GM21528 (cell line): ENCODE measurements at regions not wholly inside any gene's neighbourhood (a gene's known extent, or its start where the extent isn't known, plus 50 kb on each side); places are given as distances from the start of the nearest gene placed in this dataset.

ENCODE experiments used
- ATAC-seq: cut with Tn5 transposase; IDR thresholded peaks from one replicate; pipeline ENCODE4 v1.9.1; 2021; ENCODE audit warnings: mild to moderate bottlenecking, moderate library complexity; ENCODE audit not compliant: unreplicated experiment, low FRiP score

DNA sequence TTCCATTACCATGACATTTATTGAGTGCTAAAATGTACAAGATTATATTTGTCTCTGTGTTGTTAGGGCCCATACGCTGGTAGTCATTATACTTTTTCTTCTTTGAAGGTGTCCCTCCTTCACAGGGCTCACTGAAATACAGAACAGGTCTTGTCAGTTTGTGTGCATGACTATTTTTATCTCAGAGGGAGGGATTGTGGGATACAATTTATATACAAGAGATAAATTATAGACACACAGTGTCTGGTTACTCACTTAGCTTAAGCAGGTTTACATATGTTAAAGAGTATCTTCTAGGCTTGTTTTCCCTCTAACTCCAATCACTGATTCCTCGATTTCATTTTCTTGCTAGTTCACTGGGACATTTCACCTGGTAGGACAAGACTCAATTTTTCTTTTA lies 143.3 kb upstream of the GUCY1A1 start:
- ATAC-seq: no peak

DNA sequence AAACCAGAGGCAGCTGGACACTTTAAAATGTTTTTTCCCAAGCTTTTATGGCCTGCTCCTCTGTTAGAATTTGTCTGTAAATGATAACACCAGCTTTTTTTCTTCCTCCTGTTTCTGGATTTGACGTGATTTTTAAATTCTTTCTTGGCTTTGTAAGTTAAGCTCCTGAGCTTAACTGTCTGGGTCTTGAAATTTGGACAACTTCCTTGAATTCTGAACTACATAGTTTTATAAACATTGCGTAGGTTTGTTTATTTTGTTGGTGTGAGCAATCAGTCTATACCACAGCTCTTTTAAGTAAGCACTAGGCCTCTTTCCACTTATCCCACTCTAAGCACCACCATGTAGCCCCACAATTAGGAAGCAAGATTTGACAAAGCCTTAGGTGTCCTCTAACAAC lies 144.4 kb upstream of the GUCY1A1 start:
- ATAC-seq: no peak

DNA sequence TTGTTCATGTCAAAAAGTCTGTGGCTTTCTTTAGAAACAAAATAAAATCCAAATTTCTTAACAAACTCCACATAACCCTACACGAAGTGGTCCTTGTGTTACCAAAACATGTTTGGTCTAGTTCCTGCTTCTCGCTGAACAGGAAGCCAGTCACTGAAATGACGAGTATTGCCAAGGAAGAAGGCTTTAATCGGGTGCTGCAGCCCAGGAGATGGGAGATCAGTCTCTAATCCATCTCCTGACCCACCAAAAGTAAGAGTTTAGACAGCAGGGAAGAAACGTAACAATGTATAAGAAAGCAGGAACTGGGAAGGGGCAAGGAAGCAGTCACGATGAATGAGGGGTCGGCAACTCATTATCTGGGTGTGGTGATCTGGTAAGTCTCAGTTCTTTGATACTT lies 144.6 kb upstream of the MAP9 start:
- ATAC-seq: no peak

DNA sequence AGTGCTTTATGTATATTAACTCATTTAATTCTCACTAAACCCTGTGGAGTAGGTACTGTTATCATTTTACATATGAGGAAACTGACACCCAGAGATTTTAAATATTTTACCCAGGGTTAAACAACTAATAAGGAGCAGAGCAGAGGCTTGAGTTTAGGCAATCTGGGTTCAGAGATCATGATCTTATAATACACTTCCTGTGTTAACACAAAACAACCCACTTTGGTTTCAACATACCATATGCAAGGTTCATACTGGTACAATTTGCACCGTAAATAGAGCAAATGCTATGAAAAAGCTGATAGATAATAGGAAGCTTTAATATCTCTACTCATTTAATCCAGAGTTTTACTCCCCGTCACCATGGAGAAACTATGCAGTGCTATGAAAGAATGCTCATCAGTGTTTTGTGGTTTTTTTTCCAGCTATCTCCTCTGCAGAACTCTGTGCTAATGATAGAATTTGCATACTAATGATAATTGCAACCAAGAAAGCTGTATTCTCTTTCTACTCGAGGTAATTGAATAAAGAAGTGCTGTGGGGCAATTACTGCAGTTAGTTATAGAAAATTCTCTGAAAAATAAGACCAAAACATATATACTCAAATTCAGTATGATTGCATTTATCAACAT lies 138.8 kb upstream of the MAP9 start:
- ATAC-seq: no peak

DNA sequence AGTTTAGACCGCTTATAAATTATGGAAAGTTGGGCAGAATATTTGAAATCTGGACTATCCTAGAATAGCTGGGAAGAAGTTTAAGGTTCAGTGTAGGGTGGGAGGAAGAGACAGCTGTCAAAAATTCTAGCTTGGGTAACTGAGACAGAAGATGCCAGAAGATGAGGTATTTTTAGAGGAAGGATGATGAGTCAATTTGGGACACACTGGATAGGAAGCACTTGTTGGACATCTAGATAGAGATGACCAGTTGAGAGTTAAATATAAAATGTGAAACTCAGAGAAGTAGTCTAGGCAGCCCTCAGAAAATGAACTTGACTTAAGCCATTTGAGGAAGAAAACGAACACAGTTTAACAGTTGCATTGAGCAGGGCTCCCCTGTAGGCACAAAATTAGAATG lies 137.9 kb upstream of the MAP9 start:
- ATAC-seq: no peak

DNA sequence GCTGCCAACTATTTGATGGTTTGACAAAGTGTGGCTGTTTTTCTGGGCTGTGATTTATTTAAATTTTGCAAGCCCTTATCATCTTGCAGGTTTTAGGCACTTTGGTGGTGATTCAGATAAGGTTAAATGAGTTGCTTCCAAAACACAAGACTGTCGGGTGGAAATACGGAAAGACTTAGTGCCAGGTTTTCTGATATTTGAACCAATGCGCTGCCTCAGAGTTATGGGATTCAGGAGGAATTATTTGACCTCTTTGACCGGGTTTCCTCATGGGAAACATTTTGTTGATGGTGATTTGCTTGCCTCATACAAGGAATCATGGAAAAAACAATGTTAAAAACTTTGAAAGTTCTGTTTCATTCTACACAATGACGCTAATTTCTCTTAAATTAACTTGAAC lies 136.1 kb upstream of the MAP9 start:
- ATAC-seq: no peak

DNA sequence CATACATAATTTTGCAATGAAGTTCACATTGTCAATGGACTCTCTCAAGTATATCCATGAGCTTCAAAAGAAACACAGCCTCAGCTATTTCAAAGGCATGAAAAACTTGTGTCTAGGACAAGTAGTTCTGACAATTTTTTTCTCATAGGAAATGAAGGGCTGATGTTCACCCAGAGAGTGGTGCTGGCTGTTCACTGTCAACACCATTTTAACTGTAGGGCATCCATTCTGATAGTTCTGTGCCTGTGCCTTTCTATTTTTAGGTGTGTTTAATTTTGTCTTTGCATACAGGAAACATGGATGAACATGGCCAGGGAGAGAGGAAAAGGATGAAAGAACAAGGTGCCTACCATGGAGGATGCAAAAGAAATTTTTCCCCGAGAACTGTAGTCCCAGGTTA lies 135.3 kb upstream of the MAP9 start:
- ATAC-seq: no peak

DNA sequence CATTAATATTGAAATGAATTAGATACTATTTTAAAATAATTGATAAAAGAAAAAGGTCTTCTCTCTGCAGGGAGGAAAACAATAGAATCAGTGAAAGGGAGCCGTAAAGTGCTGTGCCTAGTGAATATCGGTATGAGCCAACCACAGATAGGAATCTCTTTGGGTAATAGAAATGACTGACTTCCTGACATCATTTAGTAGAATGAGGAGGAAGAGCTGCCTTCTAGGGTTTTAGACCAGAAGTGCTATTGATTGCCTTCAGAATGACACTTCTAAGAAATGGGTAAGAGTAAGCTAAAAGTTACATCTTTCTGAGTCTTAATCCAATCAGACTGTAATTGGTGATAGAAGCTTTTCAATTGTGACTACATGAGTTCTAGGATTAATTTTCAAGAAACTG lies 134.0 kb upstream of the MAP9 start:
- no peak for ATAC-seq

DNA sequence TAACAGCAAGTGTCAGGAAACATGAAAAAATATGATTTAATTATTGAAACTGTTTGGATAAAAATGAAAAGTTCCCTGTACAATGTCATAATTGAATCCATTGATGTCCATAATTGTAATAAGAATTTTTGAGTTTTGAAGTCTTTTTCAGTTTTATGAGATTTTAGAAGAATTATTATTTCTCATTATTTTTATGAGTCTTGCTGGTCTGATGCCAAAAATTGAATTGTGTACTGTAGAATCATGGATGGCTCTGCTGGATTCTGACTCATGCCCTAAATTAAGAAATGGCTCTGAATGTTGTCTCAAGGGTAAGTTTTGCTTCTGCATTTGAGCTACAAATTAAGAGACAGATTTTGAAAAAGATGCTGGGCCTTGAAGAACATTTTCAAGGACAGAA lies 132.8 kb upstream of the MAP9 start:
- no peak for ATAC-seq

DNA sequence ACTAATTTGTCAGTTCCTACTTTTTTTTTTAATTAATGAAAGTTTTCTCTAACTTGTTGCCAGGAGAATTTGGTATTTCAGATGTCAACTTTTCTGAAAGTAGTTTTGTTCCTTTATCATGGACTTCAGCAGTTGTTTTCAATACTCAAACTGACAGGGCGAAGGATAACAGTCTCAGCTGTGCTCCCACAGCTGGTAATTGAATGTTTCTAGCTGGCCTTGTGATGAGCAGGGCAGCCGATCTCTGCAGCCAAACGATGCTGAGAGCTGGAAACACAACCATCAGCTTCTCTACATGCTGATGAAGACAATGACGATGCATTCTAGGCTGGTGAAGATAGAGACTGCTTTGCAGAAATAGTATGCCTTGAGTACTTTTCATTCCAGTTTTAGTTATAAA lies 130.0 kb upstream of the MAP9 start:
- ATAC-seq: no peak

DNA sequence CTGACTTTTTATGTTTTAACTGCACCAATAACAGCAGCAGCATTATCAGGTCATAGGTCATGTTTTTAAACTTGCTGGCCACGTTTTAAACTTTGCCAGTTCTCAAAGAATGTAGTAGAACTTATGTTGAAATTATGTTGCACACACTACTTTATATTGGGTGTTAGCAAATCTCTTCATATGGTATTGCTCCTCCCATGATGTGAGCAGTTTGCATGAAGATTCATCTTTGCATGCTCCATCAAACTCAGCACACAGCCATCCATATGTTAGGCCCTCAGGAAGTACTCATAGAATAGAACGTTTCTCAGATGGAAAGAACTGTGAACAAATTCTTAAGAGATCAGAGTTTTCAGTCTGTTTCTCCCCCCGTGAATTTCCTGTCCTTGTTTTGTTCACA lies 128.6 kb upstream of the MAP9 start:
- no peak for ATAC-seq

DNA sequence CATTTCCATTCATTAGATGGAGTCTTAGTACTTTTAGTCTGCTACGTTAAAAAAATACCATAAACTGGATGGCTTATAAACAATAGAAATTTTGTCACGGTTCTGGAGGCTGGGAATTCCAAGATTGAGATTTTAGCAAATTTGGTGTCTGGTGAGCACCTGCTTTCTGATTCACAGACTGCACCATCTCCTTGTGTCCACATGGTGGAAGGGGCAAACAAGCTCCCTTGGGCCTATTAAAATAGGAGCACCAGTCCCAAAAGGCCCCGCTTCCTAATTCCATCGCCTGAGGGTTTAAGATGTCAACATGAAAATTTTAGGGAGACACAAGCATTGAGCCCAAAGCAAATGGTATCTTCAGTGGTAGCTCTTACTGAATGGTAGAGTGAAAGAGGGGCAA lies 120.5 kb upstream of the MAP9 start:
- ATAC-seq: no peak

DNA sequence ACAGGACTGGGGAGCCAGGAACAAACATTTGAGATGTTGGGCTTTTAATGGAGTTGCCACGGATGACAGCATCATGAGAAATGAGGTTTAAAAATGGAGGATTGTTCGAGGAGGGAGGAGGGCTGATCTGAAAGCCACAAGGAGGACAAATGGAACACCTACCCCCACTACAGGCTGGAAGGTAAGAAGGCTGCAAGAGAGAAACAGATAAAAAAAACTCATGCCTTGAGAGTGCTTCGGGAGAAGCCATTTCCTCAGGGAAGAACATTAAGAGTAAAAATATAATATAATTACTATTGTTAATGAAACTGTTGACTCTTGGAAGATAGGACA lies 119.5 kb upstream of the MAP9 start:
- no peak for ATAC-seq

DNA sequence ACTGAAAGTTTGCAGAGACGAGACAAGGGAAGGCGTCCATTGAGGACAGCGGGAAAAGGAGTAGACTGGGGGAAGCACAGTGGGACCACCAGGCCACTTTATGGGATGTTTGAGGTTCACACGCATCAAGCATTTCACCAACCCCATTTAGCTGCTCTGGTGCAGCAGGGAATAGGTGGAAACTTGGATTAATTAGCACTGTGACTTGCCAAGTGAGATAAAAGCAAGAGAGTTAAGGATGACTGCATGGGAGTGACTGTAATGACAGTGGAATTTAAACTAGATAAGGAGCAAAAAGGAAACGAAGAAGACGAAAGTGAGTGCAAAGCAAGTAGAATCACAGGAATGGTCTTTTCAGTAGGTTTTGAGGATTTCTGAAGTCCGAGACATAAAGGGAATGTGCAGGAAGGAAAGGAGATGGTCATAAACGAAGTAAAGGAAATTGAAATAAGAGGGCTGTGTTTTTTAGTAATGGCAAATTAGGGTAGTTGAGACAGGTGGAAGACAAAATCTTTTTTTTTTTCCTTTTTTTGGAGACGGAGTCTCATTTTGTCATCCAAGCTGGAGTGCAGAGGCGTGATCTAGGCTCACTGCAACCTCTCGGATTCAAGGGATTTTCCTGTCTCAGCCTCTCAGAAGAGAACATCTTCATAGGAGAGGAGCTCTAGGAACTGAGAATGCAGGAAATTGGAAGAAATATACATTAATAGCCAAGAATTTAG lies 119.0 kb upstream of the MAP9 start:
- ATAC-seq: no peak

DNA sequence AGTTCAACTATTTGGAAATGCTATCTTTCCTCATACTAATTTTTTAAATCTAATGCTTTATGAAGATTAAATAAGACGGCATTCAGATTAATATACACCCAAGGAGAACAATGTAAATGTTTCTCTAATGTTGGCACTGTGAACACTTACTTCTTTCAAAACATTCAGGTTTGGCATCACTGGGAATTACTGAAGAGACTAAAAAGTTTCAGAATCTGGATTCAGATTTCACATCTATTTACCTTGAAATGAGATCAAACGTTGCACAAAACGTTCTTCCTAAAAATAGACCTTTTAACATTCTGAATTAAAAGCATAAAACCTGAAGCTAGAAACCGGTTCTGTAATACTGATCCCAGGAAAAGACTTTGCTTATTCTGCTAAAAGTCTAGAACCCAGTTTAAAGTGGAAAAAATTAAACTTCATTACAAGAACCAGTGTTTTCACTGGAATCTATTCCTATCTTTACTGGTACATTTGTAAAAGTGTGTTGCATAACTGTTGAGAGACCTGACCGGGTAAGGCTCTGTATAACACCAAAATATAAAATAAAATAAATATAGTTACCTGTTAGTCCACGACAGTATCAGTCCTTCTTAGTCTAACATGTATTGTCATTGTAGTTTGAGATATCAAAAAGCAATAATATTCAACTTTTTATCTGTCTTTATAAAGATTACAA lies 117.4 kb upstream of the MAP9 start:
- ATAC-seq: no peak

DNA sequence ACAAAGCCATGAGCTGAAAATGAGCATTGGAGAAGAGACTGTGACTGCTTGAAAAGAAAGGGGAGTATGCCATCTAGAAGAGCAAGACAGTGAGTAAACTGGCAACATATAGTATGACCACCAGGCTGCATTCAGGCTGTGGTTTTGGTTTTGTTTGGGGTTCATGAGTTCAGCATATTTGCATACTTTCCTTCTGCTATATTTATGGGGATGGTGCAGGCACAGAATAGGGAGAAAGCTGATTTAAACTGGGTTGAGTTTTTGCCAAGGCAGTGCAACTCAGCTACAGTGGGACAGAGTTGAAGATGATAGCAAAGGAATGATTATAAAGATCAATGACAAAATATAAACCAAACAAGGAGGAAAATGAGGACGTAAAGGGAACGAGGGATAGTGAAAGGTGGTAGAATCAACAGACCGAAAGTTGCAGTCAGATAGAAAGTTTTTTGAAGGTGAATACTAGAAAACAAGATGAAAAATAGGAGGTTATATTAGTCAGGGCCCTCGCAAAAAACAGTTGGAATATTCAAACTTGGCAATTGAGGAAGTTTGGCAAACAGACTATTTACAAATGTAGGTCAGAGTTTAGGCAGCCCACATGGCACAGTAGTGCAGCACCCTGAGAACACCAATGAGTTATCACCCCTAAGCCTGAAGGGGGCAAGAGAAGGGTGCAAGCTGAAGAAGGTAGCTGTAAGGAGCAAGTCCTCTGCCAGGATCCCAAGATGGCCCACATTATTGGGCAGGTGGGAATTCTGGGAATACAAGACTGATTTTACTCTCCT lies 114.8 kb upstream of the MAP9 start:
- peak; percentile 93 for ATAC-seq

DNA sequence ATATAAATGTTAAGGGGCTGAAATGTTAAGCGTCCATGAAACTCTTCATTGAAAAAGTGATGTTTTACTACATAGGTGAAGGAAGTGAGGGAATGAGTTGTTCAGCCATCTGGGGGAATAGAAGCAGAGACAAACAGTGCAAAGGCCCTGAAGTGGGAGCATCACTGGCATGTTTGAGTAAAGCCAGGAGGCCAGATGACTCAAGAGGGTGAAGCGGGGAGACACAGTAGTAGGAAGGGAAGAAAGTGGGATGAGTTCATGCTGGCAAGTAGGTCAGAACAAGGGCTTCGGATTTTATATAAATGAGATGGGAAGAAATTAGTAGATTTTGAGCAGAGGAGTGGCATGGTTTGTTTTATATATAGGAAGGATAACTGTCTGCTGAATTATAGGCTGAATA lies 112.5 kb upstream of the MAP9 start:
- ATAC-seq: no peak

DNA sequence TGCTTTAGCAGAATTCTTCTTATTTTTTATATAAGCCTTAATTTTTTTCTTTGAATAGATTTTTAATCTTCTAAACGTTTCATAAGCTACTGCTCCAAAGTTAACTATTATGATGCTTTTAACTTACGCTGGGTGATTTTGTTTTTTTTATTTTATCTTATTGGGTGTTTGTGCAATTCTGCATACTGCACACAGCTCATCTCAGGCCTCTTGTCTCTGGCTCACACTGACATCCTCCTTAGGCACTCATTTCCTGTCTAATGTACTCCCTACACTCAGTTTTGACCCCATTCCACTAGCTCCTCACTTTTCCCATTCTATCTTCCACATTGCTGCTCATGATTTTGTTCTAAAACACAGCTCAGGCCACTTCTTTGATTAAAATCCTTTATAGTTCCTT lies 111.9 kb upstream of the MAP9 start:
- no peak for ATAC-seq

DNA sequence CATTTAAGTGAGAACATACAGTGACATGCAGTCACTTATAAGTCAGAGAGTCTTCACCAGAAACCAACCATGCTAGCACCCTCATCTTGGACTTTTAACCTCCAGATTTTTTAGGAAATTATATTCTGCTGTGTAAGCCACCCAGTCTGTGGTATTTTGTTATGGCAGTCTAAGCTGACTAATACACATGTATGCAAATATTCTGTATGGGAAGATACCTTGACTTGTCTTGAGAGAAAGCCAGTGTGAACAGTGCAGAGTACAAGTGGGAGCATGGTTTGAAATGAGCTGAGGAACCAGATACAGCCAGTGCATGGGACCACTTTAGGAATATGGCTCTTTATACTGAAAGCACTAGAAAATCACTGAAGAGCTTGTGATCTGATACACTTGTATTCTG lies 110.4 kb upstream of the MAP9 start:
- ATAC-seq: no peak

DNA sequence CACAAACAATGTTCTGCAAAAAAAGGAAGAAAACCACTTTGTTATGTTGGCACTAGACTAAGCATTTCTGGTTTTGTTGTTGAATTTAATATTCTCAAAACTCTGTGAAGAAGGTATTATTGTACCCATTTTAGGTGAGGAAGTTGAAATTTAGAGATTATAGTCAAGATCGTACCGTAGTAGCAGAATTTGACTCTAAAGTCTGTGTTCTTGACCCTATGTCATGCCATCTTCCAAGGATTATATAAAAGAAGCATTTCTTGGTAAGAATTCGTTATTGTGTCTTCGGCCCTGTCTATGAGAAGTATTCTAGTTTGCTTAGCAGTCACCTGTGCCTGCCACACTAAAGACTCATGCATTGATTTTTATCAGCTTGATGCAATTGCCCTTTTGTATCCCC lies 104.4 kb upstream of the MAP9 start:
- no peak for ATAC-seq

DNA sequence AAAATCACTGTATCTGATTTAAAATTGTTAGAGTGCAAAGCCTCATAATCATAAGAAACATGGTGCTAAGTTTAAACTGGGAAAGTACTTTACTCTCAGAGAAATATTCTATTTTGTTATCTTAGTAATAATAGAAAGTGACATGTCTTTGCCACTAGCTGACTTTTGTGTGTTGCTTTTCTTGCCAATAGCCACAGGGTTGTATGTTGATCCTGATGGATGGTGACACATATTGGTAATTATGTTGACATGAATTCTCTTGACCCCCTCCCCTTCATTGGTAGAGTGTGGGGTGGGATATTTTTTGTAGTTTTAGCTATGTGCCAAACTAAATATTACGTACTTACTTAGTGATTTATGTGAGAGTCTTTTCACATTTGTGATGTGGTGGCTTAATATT lies 103.1 kb upstream of the MAP9 start:
- ATAC-seq: no peak
